ENCODE measurements at regions not wholly inside any gene's neighbourhood (a gene's known extent, or its start where the extent isn't known, plus 50 kb on each side); places are given as distances from the start of the nearest gene placed in this dataset.

DNA sequence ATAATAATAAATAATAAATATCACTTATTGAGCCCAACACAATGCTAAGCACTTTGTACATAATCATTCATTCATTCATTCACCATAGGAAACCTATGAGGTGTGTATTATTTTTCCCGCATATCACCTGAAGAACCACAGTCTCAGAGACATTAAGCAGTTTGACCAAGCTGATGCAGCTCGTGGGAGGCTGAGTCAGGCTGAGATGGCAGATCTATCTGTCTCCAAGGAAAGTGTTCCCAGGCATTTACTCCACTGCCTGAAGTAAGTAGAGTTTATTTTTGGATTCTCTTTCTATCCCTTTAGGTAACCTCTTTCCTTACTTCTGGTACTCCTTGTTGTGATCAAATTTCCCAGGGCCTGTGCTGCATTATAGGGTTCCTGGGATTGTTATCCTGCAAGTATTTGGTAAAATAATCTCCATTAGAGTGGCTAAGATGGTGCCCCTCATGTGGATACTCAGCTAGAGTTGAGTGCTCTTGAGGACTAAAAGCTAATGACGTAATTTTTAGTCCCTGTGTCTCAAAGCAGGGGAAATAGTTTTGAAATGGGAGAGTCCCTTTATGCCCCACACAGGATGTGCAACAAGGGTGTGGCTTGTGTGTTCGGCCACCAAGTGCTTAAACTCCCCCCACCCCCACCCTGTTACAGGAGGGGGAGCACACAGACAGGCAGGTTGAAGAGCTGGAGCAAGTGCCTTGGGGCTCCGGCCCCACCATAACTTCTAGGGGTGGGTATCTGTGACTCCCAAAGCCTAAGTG lies 467.0 kb downstream of the STIM2 start:
- Histone ChIP-seq H3K4me2 (no peak overlapping the region), H3K9me2 (no peaks in the 10 kb centered on the region), H3K79me2 (ENCODE audit: insufficient read depth) (no peaks in the 10 kb centered on the region), H3K9ac (no peak overlapping the region), H3K9me3 (no peaks in the 10 kb centered on the region), H3K27me3 (ENCODE audit: insufficient read depth) (no peaks in the 10 kb centered on the region), H3F3A (replicated peaks; ENCODE audit: insufficient read depth) (no peaks in the 10 kb centered on the region), H3K4me3 (ENCODE audit: low read depth in 2 of 2, low read length in 1 of 2) (no peak overlapping the region), H2AFZ (ENCODE audit: low read depth) (no peak overlapping the region), H3K36me3 (replicated peaks in 1 of 2; ENCODE audit: control insufficient read depth in 1 of 2, insufficient read depth in 2 of 2, low read length in 1 of 2) (no peaks in the 10 kb centered on the region), H3K27ac (ENCODE audit: low read depth in 2 of 2, low read length in 1 of 2) (no peak overlapping the region), H4K20me1 (ENCODE audit: insufficient read depth) (no peaks in the 10 kb centered on the region), H3K4me1 (ENCODE audit: control insufficient read depth in 1 of 2, insufficient read depth in 2 of 2, low read depth in 1 of 2, low read length in 1 of 2) (no peaks in the 10 kb centered on the region)
- 21% methylated on average over 4 of the region's 5 CpGs for WGBS (ENCODE audit: low lambda C conversion rate)
- no peak for DNase-seq
- TF ChIP-seq SIN3A (IDR thresholded peaks at IDR 0.05; ENCODE audit: borderline replicate concordance, low read depth, low read length) (no peak), GABPA (IDR thresholded peaks at IDR 0.05; ENCODE audit: low read depth) (no peak), REST (IDR thresholded peaks at IDR 0.05; ENCODE audit: low read depth, low read length) (no peak), ZBTB33 (IDR thresholded peaks at IDR 0.05; ENCODE audit: borderline replicate concordance, low read depth) (no peak), CHD2 (IDR thresholded peaks at IDR 0.05; ENCODE audit: low read length, partially characterized antibody) (no peak), FOXJ3 (CRISPR knock-in tag; IDR thresholded peaks at IDR 0.05) (no peak), RFX5 (IDR thresholded peaks at IDR 0.05; ENCODE audit: low read length) (no peak), TAF1 (IDR thresholded peaks at IDR 0.05; ENCODE audit: borderline replicate concordance, low read depth, low read length) (no peak), GATA2 (CRISPR knock-in tag; IDR thresholded peaks at IDR 0.05) (no peak), MAX (IDR thresholded peaks at IDR 0.05; ENCODE audit: low read depth) (no peak), NFIC (IDR thresholded peaks at IDR 0.05; ENCODE audit: borderline replicate concordance) (no peak)
- TF ChIP-seq, protein P1, sequence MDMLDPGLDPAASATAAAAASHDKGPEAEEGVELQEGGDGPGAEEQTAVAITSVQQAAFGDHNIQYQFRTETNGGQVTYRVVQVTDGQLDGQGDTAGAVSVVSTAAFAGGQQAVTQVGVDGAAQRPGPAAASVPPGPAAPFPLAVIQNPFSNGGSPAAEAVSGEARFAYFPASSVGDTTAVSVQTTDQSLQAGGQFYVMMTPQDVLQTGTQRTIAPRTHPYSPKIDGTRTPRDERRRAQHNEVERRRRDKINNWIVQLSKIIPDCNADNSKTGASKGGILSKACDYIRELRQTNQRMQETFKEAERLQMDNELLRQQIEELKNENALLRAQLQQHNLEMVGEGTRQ (IDR thresholded peaks at IDR 0.05; ENCODE audit: borderline replicate concordance, low read depth, low read length): no peak
- CTCF ChIA-PET: no interaction called here
- POLR2A ChIA-PET: no interaction called here

Data from SK-N-SH (cell line).